Fibroblast of skin of back (primary cell): ENCODE measurements at regions not wholly inside any gene's neighbourhood (a gene's known extent, or its start where the extent isn't known, plus 50 kb on each side); places are given as distances from the start of the nearest gene placed in this dataset.
A peak's percentile ranks its signal among the peaks of the same experiment; 100 is the strongest.
"Not testable (repeated sequence)": the region's sequence is repeated elsewhere in the genome, so short reads cannot be mapped to it uniquely, and the experiment has no call there.

Source experiments
- DNase-seq: peaks from one replicate; pipeline ENCODE4 v3.0.0-alpha.2; 2013

- DNase-seq, result no peak
Observed at GRCh38 chr13:50422181-50423148, 407.2 kb downstream of the KCNRG start.

DNA sequence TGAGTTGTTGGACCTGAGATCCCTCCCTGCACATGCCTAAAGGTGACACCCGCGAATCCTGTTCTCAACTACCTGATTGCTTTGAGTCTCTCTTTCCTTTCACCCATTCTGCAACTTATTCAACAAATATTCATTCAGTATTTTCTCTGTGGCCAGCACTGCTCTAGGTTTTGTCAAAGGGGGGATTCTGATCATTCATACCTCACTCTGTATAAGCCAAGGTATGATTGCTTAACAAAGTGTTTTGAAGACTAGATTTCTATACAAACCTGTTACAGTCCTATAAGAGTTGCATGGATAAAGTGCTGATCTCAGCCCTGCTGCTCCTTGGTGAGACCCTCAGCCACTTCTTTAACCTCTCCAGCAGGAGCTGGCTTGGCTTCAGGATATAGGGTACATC, 409.7 kb downstream of the KCNRG start:
- DNase-seq, result no peak

GRCh38 chr13:50425772-50426171, 410.5 kb downstream of the KCNRG start:
- no peak for DNase-seq

DNA sequence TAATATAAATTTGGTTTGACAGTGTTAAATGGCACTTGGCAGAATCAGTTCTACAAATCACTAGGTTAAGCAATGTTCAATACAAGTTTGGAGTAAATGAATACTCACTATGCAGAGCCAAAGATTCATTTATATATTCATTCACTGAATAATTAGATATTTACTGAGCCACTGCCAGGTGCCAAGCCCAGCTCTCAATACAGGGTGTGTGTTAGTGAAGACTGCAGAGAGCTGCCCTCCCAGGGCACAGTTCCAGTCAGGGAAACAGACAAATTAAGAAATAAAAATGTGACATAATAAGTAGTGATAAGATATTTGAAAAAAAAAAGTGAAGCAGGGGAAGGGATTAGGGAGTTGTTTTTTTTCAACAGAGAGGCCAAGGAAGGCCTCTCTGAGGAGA, 411.7 kb downstream of the KCNRG start:
- DNase-seq, result no peak

- DNase-seq, result not testable (repeated sequence)
Observed at GRCh38 chr13:50427511-50427910, 412.3 kb downstream of the KCNRG start.

GRCh38 chr13:50428183-50428877, 413.1 kb downstream of the KCNRG start:
- no peak for DNase-seq

DNA sequence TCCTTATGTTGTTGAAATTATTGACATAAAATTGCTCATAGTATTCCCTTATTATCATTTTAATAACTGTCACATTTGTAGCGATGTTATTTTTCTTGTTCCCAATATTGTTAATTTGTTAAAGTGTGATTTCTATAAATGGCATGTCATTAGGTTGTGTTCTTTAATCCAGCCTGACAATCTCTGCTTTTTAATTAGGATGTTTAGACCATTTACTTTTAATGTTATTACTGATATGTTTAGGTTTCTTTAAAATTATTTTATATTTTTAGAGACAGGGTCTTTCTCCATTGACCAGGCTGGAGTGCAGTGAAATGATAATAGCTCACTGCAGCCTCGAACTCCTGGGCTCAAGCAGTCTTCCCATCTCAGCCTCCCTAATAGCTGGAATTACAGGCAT, 408.5 kb downstream of the DLEU7 start:
- no peak for DNase-seq

DNA sequence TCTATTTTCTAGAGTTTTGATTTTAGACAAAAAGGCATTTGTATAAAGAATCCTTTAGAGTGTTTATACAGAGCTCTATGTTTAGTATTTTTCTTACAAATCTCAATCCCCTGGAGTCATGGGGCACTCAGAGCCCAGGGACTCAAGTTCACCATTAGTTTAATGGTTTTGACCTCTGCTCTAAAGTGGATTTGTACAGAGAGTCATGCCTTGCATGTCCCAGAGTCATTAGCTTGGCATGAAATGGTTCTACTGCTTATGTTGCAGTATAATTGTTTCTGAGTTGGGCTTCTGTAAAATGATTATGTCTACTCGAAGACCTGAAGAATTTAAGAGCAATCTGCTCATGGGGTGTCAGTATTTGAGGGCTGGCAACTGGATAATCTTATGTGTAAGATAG, 406.2 kb downstream of the DLEU7 start:
- DNase-seq, result peak; percentile 34

DNA sequence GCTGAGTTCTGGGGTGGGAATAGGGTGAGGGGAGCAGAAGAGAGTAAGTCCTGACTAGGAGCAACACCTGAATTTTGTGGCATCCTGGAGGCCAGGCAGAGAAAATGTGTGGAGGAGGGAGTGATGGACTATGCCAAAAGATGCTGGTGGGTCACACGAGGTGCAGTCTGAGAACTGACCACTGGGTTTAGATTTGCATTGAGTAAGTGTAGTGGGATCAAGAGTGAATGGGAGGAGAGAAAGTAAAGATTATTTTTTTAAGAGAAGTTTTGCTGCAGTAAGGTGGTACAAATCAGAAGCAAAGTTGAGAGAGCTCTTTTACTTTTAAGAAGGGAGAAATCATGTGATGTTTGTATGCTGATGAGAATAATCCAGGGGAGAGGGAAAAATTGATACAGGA, 405.1 kb downstream of the DLEU7 start:
- no peak for DNase-seq

- DNase-seq, result no peak
Observed at GRCh38 chr13:50441130-50441529, 402.4 kb downstream of the DLEU7 start.

GRCh38 chr13:50444726-50445125, 398.8 kb downstream of the DLEU7 start:
- no peak for DNase-seq

- peak; percentile 35 for DNase-seq
Observed at GRCh38 chr13:50446611-50447010, 396.9 kb downstream of the DLEU7 start.

GRCh38 chr13:50448535-50448998, 394.9 kb downstream of the DLEU7 start:
- no peak for DNase-seq

DNA sequence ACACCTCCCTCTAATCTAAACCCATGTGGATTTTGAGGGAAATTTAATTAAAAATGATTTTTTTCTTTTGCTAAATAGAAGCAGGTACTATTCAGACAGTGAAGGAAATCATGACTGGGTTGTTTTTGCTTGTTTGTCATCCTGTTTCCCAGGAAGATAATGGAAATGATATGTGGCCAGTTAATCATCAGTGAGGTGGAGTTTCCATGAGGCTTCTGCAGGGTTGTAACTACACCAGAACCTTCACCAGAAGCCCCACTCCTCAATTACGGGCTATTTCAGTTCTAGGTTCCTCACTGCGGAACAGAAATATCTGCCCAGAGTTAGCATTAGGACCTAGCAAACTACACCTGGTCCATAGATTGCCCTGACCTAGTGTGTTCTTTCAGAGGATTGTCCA, 394.0 kb downstream of the DLEU7 start:
- DNase-seq, result no peak

DNA sequence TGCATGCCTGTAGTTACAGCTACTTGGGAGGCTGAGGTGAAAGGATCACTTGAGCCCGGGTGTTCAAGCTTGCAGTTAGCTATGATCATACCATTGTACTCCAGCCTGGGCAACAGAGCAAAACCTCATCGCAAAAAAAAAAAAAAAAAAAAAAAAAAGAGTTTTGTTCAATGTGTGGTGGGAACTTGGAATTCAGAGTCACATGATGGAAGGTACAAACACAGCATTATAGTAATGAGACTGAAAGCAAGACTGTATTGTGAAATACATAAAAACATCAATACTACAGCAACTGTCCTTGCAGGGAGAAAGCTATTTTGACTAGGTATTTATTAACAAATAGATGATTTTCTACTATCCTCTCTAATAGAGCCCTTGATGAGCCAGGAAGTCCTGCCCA, 393.2 kb downstream of the DLEU7 start:
- DNase-seq, result no peak

- no peak for DNase-seq
Observed at GRCh38 chr13:50451609-50452008, 391.9 kb downstream of the DLEU7 start.

DNA sequence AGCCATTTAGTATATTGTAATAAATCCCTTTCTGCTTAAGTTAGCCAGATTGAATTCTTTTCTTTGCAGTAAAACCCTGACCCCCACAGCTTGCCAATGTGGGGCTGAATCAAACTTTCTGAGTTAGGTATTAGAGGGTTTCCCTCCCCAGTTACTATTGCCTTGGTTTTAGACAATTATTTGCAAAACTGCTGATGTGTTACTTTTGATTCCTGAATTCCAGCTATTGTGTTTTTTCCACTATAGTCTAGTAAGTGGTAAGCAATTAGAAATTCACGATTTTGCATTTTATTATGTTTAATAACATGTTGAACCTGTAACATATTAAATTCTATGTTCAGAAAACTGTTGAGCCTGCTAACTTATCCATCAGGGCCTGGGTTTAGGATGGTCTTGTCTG, 391.5 kb downstream of the DLEU7 start:
- DNase-seq, result no peak

GRCh38 chr13:50452756-50453155, 390.7 kb downstream of the DLEU7 start:
- no peak for DNase-seq

GRCh38 chr13:50453188-50453587, 390.3 kb downstream of the DLEU7 start:
- no peak for DNase-seq

- no peak for DNase-seq
Observed at GRCh38 chr13:50456111-50456510, 387.4 kb downstream of the DLEU7 start.

GRCh38 chr13:50457415-50458393, 385.8 kb downstream of the DLEU7 start:
- no peak for DNase-seq

- DNase-seq, result no peak
Observed at GRCh38 chr13:50459046-50459445, 384.4 kb downstream of the DLEU7 start.

DNA sequence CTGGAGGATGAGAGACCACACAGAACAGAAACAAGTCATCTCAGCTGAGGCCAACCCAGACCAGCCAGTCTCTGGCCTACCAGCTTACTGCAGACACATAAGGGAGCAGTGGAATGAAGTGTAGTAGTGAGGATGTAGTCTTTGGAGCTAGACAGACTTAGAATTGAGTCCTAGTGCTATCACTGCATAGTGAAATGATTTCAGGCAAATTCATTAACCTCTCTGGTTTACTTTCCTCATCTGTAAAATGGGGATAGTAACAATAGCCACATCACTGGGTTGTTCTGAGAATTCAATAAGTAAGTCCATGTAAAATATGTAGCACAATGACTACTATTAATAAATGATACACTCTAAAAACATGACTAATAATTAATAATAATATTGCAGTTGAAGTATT, 383.8 kb downstream of the DLEU7 start:
- no peak for DNase-seq
